ENCODE measurements at regions not wholly inside any gene's neighbourhood (a gene's known extent, or its start where the extent isn't known, plus 50 kb on each side); places are given as distances from the start of the nearest gene placed in this dataset.

- TF ChIP-seq, protein P1, sequence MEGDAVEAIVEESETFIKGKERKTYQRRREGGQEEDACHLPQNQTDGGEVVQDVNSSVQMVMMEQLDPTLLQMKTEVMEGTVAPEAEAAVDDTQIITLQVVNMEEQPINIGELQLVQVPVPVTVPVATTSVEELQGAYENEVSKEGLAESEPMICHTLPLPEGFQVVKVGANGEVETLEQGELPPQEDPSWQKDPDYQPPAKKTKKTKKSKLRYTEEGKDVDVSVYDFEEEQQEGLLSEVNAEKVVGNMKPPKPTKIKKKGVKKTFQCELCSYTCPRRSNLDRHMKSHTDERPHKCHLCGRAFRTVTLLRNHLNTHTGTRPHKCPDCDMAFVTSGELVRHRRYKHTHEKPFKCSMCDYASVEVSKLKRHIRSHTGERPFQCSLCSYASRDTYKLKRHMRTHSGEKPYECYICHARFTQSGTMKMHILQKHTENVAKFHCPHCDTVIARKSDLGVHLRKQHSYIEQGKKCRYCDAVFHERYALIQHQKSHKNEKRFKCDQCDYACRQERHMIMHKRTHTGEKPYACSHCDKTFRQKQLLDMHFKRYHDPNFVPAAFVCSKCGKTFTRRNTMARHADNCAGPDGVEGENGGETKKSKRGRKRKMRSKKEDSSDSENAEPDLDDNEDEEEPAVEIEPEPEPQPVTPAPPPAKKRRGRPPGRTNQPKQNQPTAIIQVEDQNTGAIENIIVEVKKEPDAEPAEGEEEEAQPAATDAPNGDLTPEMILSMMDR (IDR thresholded peaks at IDR 0.05; ENCODE audit: insufficient read depth, low read length, poor library complexity, severe bottlenecking), result no peak
- no peak for TF ChIP-seq EZH2phosphoT487 (conservative IDR thresholded peaks at IDR 0.05; ENCODE audit: low read length)
Observed at GRCh38 chr2:143948710-143949109, 571.2 kb downstream of the ZEB2 start.

Measured in SU-DHL-6 (cell line).